GM12873 (cell line): ENCODE measurements at regions not wholly inside any gene's neighbourhood (a gene's known extent, or its start where the extent isn't known, plus 50 kb on each side); places are given as distances from the start of the nearest gene placed in this dataset.

Source experiments
- CTCF ChIP-seq: IDR thresholded peaks from 2 replicates; pipeline ENCODE4 v1.5.1; 2012; ENCODE audit warnings: low read depth, mild to moderate bottlenecking, moderate library complexity, low read length, control low read depth; ENCODE audit not compliant: insufficient read depth; ENCODE audit errors: missing control alignments

- no peak for TF ChIP-seq CTCF
Measured at GRCh38 chr6:119760046-119760445, 410.5 kb upstream of the MAN1A1 start.

- TF ChIP-seq CTCF: no peak
Measured at GRCh38 chr6:119758385-119758784, 408.8 kb upstream of the MAN1A1 start.

- TF ChIP-seq CTCF: no peak
Measured at GRCh38 chr6:119757467-119757866, 407.9 kb upstream of the MAN1A1 start.

GRCh38 chr6:119749335-119749734 is 399.8 kb upstream of the MAN1A1 start:
- no peak for TF ChIP-seq CTCF

- peak; percentile 85 for TF ChIP-seq CTCF
Measured at GRCh38 chr6:119742188-119742803, 392.7 kb upstream of the MAN1A1 start.

GRCh38 chr6:119739769-119740168 is 390.2 kb upstream of the MAN1A1 start:
- no peak for TF ChIP-seq CTCF

- TF ChIP-seq CTCF: no peak
Measured at GRCh38 chr6:119738425-119738824, 388.9 kb upstream of the MAN1A1 start.
